Neural crest cell (in vitro differentiated cells): ENCODE measurements at regions not wholly inside any gene's neighbourhood (a gene's known extent, or its start where the extent isn't known, plus 50 kb on each side); places are given as distances from the start of the nearest gene placed in this dataset.

Source experiments
- DNase-seq: peaks from one replicate; pipeline ENCODE4 v3.0.0; 2021; ENCODE audit warnings: low read depth, mixed read lengths, low spot score
- H3K27ac Mint-ChIP-seq: one replicate; pipeline ENCODE4 v1.8.0; 2021; ENCODE audit warnings: mild to moderate bottlenecking, mixed read lengths; ENCODE audit not compliant: unreplicated experiment
- H3K27me3 Mint-ChIP-seq: 2 replicates; pipeline ENCODE4 v1.8.0; 2021; ENCODE audit warnings: low read depth, mild to moderate bottlenecking, mixed read lengths
- H3K36me3 Mint-ChIP-seq: 2 replicates; pipeline ENCODE4 v1.8.0; 2021; ENCODE audit warnings: low read depth, mild to moderate bottlenecking, mixed read lengths
- H3K4me1 Mint-ChIP-seq: 2 replicates; pipeline ENCODE4 v1.8.0; 2021; ENCODE audit warnings: mixed read lengths
- H3K4me3 Mint-ChIP-seq: one replicate; pipeline ENCODE4 v1.8.0; 2021; ENCODE audit warnings: mild to moderate bottlenecking, mixed read lengths
- H3K9me3 Mint-ChIP-seq: 2 replicates; pipeline ENCODE4 v1.8.0; 2021; ENCODE audit warnings: mixed read lengths
- TF ChIP-seq, protein P1 (sequence below): fragments of 200-600 bp; sonication (generic); conservative IDR thresholded peaks from 2 replicates; pipeline ENCODE4 v1.5.0; 2021; ENCODE audit warnings: antibody characterized with exemption, mild to moderate bottlenecking

- H3K27me3 Mint-ChIP-seq: no peaks in the 10 kb centered on the region
- H3K4me3 Mint-ChIP-seq: no peak overlapping the region
- H3K4me1 Mint-ChIP-seq: no peaks in the 10 kb centered on the region
- TF ChIP-seq, protein P1, sequence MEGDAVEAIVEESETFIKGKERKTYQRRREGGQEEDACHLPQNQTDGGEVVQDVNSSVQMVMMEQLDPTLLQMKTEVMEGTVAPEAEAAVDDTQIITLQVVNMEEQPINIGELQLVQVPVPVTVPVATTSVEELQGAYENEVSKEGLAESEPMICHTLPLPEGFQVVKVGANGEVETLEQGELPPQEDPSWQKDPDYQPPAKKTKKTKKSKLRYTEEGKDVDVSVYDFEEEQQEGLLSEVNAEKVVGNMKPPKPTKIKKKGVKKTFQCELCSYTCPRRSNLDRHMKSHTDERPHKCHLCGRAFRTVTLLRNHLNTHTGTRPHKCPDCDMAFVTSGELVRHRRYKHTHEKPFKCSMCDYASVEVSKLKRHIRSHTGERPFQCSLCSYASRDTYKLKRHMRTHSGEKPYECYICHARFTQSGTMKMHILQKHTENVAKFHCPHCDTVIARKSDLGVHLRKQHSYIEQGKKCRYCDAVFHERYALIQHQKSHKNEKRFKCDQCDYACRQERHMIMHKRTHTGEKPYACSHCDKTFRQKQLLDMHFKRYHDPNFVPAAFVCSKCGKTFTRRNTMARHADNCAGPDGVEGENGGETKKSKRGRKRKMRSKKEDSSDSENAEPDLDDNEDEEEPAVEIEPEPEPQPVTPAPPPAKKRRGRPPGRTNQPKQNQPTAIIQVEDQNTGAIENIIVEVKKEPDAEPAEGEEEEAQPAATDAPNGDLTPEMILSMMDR: no peak
- no peaks in the 10 kb centered on the region for H3K36me3 Mint-ChIP-seq
- no peaks in the 10 kb centered on the region for H3K9me3 Mint-ChIP-seq
- H3K27ac Mint-ChIP-seq: no peak overlapping the region
- no peak for DNase-seq
Observed at GRCh38 chr15:87349181-87349580, 907.4 kb downstream of the NTRK3 start.

DNA sequence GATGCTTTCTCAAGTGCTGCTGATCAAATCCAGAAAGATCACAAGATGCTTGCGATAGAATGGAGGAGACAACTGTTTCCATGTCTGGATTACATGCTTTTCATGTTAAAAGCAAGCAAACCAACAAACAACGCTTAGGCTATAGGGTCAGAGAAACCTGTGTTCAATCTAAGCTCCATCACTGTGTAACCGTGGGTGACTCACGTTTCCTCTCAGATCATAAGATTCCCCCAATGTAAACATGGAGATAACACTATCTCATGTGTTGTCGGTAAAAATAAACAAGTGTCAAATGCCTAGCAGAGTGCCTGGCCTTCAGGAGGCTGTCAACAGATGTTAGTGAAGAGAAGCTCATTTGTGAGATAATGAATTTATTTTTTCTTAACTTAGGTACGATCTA is 907.8 kb downstream of the NTRK3 start:
- TF ChIP-seq, protein P1: no peak
- Mint-ChIP-seq H3K27me3 (no peaks in the 10 kb centered on the region), H3K4me1 (no peaks in the 10 kb centered on the region), H3K9me3 (no peaks in the 10 kb centered on the region), H3K36me3 (no peaks in the 10 kb centered on the region), H3K4me3 (no peak overlapping the region), H3K27ac (no peak overlapping the region)
- no peak for DNase-seq

- TF ChIP-seq, protein P1: no peak
- Mint-ChIP-seq H3K27ac (no peak overlapping the region), H3K4me3 (no peak overlapping the region), H3K27me3 (no peaks in the 10 kb centered on the region), H3K36me3 (no peaks in the 10 kb centered on the region), H3K9me3 (no peaks in the 10 kb centered on the region), H3K4me1 (no peaks in the 10 kb centered on the region)
- DNase-seq: no peak
Observed at GRCh38 chr15:87347806-87348515, 908.6 kb downstream of the NTRK3 start.

- no peak for DNase-seq
- Mint-ChIP-seq H3K27ac (no peak overlapping the region), H3K4me3 (no peak overlapping the region), H3K4me1 (no peaks in the 10 kb centered on the region), H3K36me3 (no peaks in the 10 kb centered on the region), H3K27me3 (no peaks in the 10 kb centered on the region), H3K9me3 (no peaks in the 10 kb centered on the region)
- TF ChIP-seq, protein P1: no peak
Observed at GRCh38 chr15:87345961-87346360, 910.6 kb downstream of the NTRK3 start.

GRCh38 chr15:87343966-87344365 is 912.6 kb downstream of the NTRK3 start:
- Mint-ChIP-seq H3K9me3 (no peaks in the 10 kb centered on the region), H3K27me3 (no peaks in the 10 kb centered on the region)

More at GRCh38 chr15:87343966-87344365, 912.6 kb downstream of the NTRK3 start:
- DNase-seq: no peak
- no peaks in the 10 kb centered on the region for H3K36me3 Mint-ChIP-seq
- H3K4me3 Mint-ChIP-seq: no peak overlapping the region
- TF ChIP-seq, protein P1: no peak
- H3K27ac Mint-ChIP-seq: no peak overlapping the region
- no peaks in the 10 kb centered on the region for H3K4me1 Mint-ChIP-seq
